Osteoblast (primary cell): ENCODE measurements at regions not wholly inside any gene's neighbourhood (a gene's known extent, or its start where the extent isn't known, plus 50 kb on each side); places are given as distances from the start of the nearest gene placed in this dataset.

Experiments
- DNase-seq: peaks from one replicate; pipeline ENCODE4 v3.0.0; 2011; ENCODE audit warnings: low spot score, mixed read lengths; ENCODE audit not compliant: insufficient read length; ENCODE audit errors: missing footprints
- H2AFZ ChIP-seq: 2 replicates; pipeline ENCODE4 v1.6.0; 2011; ENCODE audit warnings: mild to moderate bottlenecking, low read length
- H3K27ac ChIP-seq: 2 replicates; pipeline ENCODE4 v1.5.1; 2011; ENCODE audit warnings: mild to moderate bottlenecking, low read depth, low read length, moderate library complexity
- H3K27me3 ChIP-seq: 2 replicates; pipeline ENCODE4 v1.6.0; 2012; ENCODE audit warnings: mild to moderate bottlenecking, control low read depth, inconsistent platforms, low read length, moderate library complexity; ENCODE audit not compliant: insufficient read depth
- H3K36me3 ChIP-seq: 2 replicates; pipeline ENCODE4 v1.5.1; 2011; ENCODE audit warnings: mild to moderate bottlenecking, low read length, control low read depth, moderate library complexity; ENCODE audit not compliant: insufficient read depth
- H3K4me1 ChIP-seq: 2 replicates; pipeline ENCODE4 v1.5.1; 2011; ENCODE audit warnings: mild to moderate bottlenecking, low read length, control low read depth, moderate library complexity; ENCODE audit not compliant: insufficient read depth
- H3K4me2 ChIP-seq: 2 replicates; pipeline ENCODE4 v1.6.0; 2011; ENCODE audit warnings: mild to moderate bottlenecking, low read length; ENCODE audit not compliant: insufficient read depth
- H3K4me3 ChIP-seq: fragments of 200-600 bp; sonication (generic); 3 replicates; pipeline ENCODE4 v1.5.1; 2012; ENCODE audit warnings: mild to moderate bottlenecking, low read length, inconsistent platforms; ENCODE audit not compliant: insufficient read depth
- H3K79me2 ChIP-seq: 2 replicates; pipeline ENCODE4 v1.6.0; 2012; ENCODE audit warnings: mild to moderate bottlenecking, low read length, control low read depth, inconsistent platforms; ENCODE audit not compliant: insufficient read depth
- H3K9me3 ChIP-seq: 2 replicates; pipeline ENCODE4 v1.5.1; 2011; ENCODE audit warnings: low read depth, low read length, control low read depth
- H4K20me1 ChIP-seq: 2 replicates; pipeline ENCODE4 v1.6.0; 2012; ENCODE audit warnings: mild to moderate bottlenecking, low read length, control low read depth; ENCODE audit not compliant: insufficient read depth
- TF ChIP-seq, protein P1 (sequence below): IDR thresholded peaks from 2 replicates; pipeline ENCODE4 v1.5.1; 2011; ENCODE audit warnings: mild to moderate bottlenecking, low read depth, low read length, moderate library complexity; ENCODE audit errors: extremely low read depth

DNA sequence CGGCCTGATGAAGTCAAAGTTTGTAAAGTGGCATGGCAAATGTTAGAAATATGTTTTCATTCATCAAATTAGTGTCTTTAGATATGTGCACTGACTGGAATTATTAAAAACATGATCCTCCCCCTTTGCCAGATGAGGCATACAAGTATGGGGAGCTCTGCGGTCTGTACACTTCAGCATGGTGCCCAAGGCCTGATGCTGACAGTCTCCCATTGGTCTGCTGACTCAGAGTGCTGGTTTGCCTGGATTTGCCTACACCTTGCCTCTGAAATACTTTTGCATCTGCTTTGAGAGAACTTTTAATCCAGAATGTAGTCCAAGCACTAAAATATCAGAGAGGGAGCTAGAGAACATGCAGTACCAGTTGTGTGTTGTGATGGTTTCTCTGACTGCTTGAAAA is 354.3 kb upstream of the ACTBL2 start:
- no peaks in the 10 kb centered on the region for H3K36me3 ChIP-seq
- H3K27ac ChIP-seq: peak overlapping the region; percentile 95
- no peak overlapping the region for H3K4me3 ChIP-seq
- no peaks in the 10 kb centered on the region for H3K9me3 ChIP-seq
- H3K79me2 ChIP-seq: no peaks in the 10 kb centered on the region
- H3K4me1 ChIP-seq: peaks cover 35% of the 10 kb centered on the region
- TF ChIP-seq, protein P1, sequence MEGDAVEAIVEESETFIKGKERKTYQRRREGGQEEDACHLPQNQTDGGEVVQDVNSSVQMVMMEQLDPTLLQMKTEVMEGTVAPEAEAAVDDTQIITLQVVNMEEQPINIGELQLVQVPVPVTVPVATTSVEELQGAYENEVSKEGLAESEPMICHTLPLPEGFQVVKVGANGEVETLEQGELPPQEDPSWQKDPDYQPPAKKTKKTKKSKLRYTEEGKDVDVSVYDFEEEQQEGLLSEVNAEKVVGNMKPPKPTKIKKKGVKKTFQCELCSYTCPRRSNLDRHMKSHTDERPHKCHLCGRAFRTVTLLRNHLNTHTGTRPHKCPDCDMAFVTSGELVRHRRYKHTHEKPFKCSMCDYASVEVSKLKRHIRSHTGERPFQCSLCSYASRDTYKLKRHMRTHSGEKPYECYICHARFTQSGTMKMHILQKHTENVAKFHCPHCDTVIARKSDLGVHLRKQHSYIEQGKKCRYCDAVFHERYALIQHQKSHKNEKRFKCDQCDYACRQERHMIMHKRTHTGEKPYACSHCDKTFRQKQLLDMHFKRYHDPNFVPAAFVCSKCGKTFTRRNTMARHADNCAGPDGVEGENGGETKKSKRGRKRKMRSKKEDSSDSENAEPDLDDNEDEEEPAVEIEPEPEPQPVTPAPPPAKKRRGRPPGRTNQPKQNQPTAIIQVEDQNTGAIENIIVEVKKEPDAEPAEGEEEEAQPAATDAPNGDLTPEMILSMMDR: no peak
- H4K20me1 ChIP-seq: no peaks in the 10 kb centered on the region
- H3K27me3 ChIP-seq: no peaks in the 10 kb centered on the region
- DNase-seq: no peak
- H3K4me2 ChIP-seq: no peak overlapping the region
- no peak overlapping the region for H2AFZ ChIP-seq

DNA sequence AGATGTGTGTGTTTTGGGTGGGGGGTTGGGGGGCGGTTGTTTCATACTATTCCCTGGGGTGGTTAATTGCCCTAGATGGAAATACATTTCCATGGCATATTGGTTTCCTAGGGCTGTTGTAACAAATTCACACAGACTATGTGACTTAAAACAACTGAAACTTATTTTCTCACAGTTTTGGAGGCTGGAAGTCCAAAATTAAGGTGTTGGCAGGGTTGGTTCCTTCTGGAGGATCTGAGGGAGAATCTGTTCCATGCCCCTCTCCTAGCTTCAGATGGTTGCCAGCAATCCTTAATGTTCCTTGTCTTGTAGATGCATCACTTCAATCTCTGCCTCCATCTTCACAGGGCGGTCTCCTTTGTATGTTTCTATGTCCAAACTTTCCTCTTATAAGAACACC is 353.7 kb upstream of the ACTBL2 start:
- peak overlapping the region; percentile 95 for H3K27ac ChIP-seq
- no peak overlapping the region for H2AFZ ChIP-seq

DNA sequence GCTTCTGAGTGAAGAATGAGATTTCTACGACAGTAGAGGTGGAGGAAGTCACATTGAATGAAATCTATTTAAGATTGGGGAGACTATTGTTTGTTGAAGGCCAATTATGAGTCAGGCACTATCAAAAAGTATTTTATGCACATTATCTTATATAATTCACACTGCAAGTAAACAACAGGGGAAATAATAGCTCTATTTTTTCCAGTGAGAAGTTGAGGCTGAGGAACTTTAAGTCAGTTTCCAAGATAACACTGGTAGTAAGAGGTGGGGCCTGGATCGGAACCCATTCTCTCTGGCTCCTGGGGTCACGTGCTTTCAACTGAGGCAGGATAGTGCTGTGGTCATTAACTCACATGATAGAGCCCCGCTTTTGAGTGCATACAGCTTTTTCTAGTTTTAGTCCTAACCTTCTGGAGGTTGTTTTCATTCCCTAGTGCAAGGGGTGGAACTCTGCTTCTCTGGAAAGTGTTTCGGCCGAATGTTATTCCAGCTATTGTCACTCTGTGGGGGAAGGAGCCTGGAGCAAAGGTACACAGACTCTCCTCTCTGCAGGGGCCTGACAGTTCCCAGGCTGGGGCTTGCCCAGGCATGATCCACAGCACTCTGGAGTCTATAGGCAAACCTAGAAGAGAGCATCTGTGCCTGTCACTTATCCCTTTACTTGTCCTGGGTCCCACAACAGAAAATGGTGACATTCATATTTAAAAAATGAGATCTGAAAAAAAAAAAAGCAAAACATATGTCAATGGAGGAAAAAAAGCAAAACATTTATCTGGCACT is 352.4 kb upstream of the ACTBL2 start:
- no peaks in the 10 kb centered on the region for H3K27me3 ChIP-seq
- H2AFZ ChIP-seq: peak overlapping the region; percentile 88
- H4K20me1 ChIP-seq: no peaks in the 10 kb centered on the region
- TF ChIP-seq, protein P1: no peak
- H3K27ac ChIP-seq: peak overlapping the region; percentile 74
- no peak overlapping the region for H3K4me3 ChIP-seq
- H3K4me1 ChIP-seq: peaks cover 23% of the 10 kb centered on the region
- H3K9me3 ChIP-seq: no peaks in the 10 kb centered on the region
- H3K4me2 ChIP-seq: no peak overlapping the region
- DNase-seq: peak; percentile 13
- no peaks in the 10 kb centered on the region for H3K36me3 ChIP-seq
- H3K79me2 ChIP-seq: no peaks in the 10 kb centered on the region

More for the DNA sequence above, 353.7 kb upstream of the ACTBL2 start:
- Histone ChIP-seq H3K27me3 (no peaks in the 10 kb centered on the region), H3K36me3 (no peaks in the 10 kb centered on the region), H3K4me3 (no peak overlapping the region), H4K20me1 (no peaks in the 10 kb centered on the region), H3K4me1 (peaks cover 29% of the 10 kb centered on the region), H3K4me2 (no peak overlapping the region), H3K9me3 (no peaks in the 10 kb centered on the region), H3K79me2 (no peaks in the 10 kb centered on the region)
- no peak for DNase-seq
- TF ChIP-seq, protein P1: no peak

DNA sequence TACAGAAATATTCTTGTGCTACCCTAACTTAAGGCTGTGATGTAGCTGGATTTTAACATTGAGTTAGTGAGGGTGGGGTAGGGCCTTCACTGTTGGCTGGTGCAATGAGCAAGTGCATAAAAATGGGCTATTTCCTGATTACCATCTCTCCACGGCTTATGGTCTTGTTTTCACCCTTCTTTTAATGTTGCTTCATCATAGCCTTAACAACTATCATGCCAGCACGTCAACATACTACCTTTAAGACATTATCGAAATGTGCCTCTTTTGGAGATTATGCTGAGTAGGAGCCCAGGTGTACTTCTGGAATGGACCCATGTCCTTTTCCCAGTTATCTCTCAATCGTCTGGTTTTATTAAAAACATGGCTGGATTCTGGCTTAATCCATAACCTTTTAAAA is 350.9 kb upstream of the ACTBL2 start:
- H2AFZ ChIP-seq: peak overlapping the region; percentile 5
- no peaks in the 10 kb centered on the region for H3K79me2 ChIP-seq
- no peak overlapping the region for H3K27ac ChIP-seq
- H3K4me2 ChIP-seq: no peak overlapping the region
- peaks cover 18% of the 10 kb centered on the region for H3K4me1 ChIP-seq
- TF ChIP-seq, protein P1: no peak
- H3K4me3 ChIP-seq: no peak overlapping the region
- no peaks in the 10 kb centered on the region for H4K20me1 ChIP-seq
- H3K27me3 ChIP-seq: no peaks in the 10 kb centered on the region
- H3K9me3 ChIP-seq: no peaks in the 10 kb centered on the region
- no peaks in the 10 kb centered on the region for H3K36me3 ChIP-seq
- DNase-seq: no peak
